ENCODE measurements at regions not wholly inside any gene's neighbourhood (a gene's known extent, or its start where the extent isn't known, plus 50 kb on each side); places are given as distances from the start of the nearest gene placed in this dataset.

GRCh38 chr6:164533045-164533362, 776.4 kb downstream of the C6orf118 start:
- TF ChIP-seq CTCF (conservative IDR thresholded peaks at IDR 0.05; ENCODE audit: low read depth, low read length): no peak
- TF ChIP-seq FOS (IDR thresholded peaks at IDR 0.05; ENCODE audit: low read depth, low read length): no peak
- no peak for TF ChIP-seq RAD21 (IDR thresholded peaks at IDR 0.05; ENCODE audit: low read length)
- no peak for TF ChIP-seq CEBPB (IDR thresholded peaks at IDR 0.05; ENCODE audit: low read depth, low read length)
- no peak for TF ChIP-seq POLR2A (IDR thresholded peaks at IDR 0.05; ENCODE audit: low read depth, low read length)
- TF ChIP-seq MAFK (IDR thresholded peaks at IDR 0.05; ENCODE audit: low read depth, low read length): no peak
- TF ChIP-seq USF2 (IDR thresholded peaks at IDR 0.05; ENCODE audit: low read depth, low read length): no peak
- TF ChIP-seq MXI1 (IDR thresholded peaks at IDR 0.05; ENCODE audit: borderline replicate concordance, low read depth, low read length): no peak

All from IMR-90 (cell line).